ENCODE measurements at regions not wholly inside any gene's neighbourhood (a gene's known extent, or its start where the extent isn't known, plus 50 kb on each side); places are given as distances from the start of the nearest gene placed in this dataset.

DNA sequence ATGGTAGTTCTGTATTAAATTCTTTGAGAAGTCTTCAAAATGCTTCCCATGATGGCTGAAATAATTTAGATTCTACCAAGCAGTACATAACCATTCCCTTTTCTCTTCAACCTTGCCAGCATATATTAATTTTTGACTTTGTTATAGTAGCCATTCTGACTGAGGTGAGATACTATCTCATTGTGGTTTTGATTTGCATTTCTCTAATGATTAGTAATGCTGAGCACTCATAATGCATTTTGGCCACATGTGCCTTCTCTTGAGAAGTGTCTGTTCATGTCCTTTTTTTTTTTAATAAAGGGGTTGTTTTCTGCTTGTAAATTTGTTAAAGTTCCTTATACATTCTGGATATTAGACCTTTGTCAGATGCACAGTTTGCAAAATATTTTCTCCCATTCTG is 173.9 kb downstream of the CALCRL start:
- no peak for TF ChIP-seq Cebpa-rat (IDR thresholded peaks at IDR 0.05)
- Histone ChIP-seq H3K36me3 (no peaks in the 10 kb centered on the region), H3K4me2 (no peak overlapping the region), H3K27me3 (no peaks in the 10 kb centered on the region), H3K27ac (no peak overlapping the region), H3K9me3 (no peaks in the 10 kb centered on the region), H3K4me3 (no peak overlapping the region), H4K20me1 (no peaks in the 10 kb centered on the region), H3K4me1 (no peaks in the 10 kb centered on the region), H3K9ac (no peak overlapping the region)

DNA sequence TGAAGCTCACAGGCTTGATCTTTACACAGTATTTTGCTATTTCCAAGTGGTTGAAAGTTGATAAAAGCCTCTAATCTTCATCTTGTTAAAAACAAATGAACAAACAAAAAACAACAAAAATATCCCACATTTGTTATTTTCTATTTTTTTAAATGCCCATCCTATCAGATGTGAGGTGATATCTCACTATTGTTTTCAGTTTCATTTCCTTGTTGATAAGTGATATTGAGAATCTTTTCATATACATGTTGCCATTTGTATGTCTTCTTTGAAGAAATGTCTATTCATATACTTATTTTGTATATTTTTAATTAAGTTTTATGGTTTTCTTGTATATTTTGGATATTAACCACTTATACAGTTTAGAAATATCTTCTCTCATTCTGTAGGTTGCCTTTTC is 175.8 kb downstream of the CALCRL start:
- no peak overlapping the region for H3K9ac ChIP-seq
- no peaks in the 10 kb centered on the region for H3K9me3 ChIP-seq
- no peaks in the 10 kb centered on the region for H3K27me3 ChIP-seq
- H3K4me2 ChIP-seq, result no peak overlapping the region
- no peak overlapping the region for H3K4me3 ChIP-seq
- no peaks in the 10 kb centered on the region for H3K36me3 ChIP-seq
- H3K4me1 ChIP-seq, result no peaks in the 10 kb centered on the region
- no peak for TF ChIP-seq Cebpa-rat (IDR thresholded peaks at IDR 0.05)
- H4K20me1 ChIP-seq, result no peaks in the 10 kb centered on the region
- no peak overlapping the region for H3K27ac ChIP-seq

DNA sequence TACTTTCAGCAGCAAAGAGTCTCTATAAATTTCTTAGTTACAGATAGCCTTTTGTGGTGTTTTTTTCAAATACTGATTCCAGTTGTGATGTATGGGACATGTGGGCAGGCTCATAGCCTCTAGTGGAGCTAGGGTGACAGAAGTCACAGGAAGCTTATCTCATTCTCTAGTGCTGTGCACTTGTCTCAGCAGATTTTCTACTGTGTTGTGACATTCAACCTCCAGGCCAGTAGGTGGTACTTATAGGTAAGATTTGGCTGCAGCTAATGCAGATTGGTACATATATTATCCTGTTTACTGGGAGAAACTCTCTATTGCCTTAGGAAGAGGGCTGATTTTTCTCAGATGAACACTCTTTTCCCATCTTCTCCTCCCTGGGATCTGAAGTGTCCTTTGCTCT is 176.2 kb downstream of the CALCRL start:
- Histone ChIP-seq H3K9me3 (no peaks in the 10 kb centered on the region), H3K4me3 (no peak overlapping the region), H3K4me1 (no peaks in the 10 kb centered on the region), H3K4me2 (no peak overlapping the region), H3K27ac (no peak overlapping the region), H3K9ac (no peak overlapping the region), H3K36me3 (no peaks in the 10 kb centered on the region), H4K20me1 (no peaks in the 10 kb centered on the region), H3K27me3 (no peaks in the 10 kb centered on the region)
- TF ChIP-seq Cebpa-rat (IDR thresholded peaks at IDR 0.05), result no peak

GRCh38 chr2:187266645-187267044 is 181.4 kb downstream of the CALCRL start:
- Histone ChIP-seq H3K4me2 (no peak overlapping the region), H3K27me3 (no peaks in the 10 kb centered on the region), H3K9ac (no peak overlapping the region), H4K20me1 (no peaks in the 10 kb centered on the region), H3K9me3 (no peaks in the 10 kb centered on the region), H3K4me1 (no peaks in the 10 kb centered on the region), H3K4me3 (no peak overlapping the region), H3K27ac (no peak overlapping the region), H3K36me3 (no peaks in the 10 kb centered on the region)
- no peak for TF ChIP-seq Cebpa-rat (IDR thresholded peaks at IDR 0.05)

DNA sequence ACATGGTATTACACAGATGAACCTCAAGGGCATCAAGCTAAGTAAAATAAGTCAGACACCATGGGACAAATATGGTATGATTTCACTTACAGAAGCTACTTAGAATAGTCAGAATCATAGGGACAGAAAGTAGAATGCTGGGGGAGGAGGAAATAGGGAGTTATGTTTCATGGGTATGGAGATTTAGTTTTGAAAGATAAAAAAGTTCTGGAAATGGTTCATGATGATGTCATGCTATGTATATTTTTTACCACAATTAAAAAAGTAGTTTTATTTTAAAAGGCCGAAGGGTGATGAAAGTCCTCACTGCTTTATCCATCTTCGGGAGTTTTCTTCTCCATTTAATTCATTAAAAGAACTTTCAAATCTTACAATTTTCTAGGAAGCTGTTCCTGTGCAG is 181.9 kb downstream of the CALCRL start:
- Histone ChIP-seq H3K9ac (no peak overlapping the region), H4K20me1 (no peaks in the 10 kb centered on the region), H3K4me2 (no peak overlapping the region), H3K9me3 (no peaks in the 10 kb centered on the region), H3K4me3 (no peak overlapping the region), H3K4me1 (no peaks in the 10 kb centered on the region), H3K36me3 (no peaks in the 10 kb centered on the region), H3K27me3 (no peaks in the 10 kb centered on the region), H3K27ac (no peak overlapping the region)
- no peak for TF ChIP-seq Cebpa-rat (IDR thresholded peaks at IDR 0.05)

DNA sequence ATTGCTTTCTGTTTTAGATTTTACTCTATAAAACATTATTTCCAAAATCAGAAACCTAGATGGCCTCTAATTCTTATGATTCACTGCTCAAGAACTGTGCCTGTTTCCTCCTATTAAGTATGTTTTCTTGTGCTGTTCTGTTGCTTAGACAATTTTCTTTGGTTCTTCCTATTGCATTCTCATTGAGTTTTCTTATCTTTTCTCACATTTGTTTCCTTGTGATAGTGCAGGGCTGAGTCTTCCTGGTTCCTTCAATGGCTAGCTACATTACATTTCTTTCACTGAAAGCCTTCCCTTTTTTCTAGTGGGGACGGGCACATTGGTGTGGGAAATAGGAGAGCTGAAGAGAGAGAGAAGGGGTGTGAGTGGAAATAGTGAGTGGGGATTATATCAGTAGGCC is 183.4 kb downstream of the CALCRL start:
- Histone ChIP-seq H3K27ac (no peak overlapping the region), H3K27me3 (no peaks in the 10 kb centered on the region), H3K9me3 (no peaks in the 10 kb centered on the region), H3K4me2 (no peak overlapping the region), H4K20me1 (no peaks in the 10 kb centered on the region), H3K4me3 (no peak overlapping the region), H3K9ac (no peak overlapping the region), H3K4me1 (no peaks in the 10 kb centered on the region), H3K36me3 (no peaks in the 10 kb centered on the region)
- TF ChIP-seq Cebpa-rat (IDR thresholded peaks at IDR 0.05), result no peak

DNA sequence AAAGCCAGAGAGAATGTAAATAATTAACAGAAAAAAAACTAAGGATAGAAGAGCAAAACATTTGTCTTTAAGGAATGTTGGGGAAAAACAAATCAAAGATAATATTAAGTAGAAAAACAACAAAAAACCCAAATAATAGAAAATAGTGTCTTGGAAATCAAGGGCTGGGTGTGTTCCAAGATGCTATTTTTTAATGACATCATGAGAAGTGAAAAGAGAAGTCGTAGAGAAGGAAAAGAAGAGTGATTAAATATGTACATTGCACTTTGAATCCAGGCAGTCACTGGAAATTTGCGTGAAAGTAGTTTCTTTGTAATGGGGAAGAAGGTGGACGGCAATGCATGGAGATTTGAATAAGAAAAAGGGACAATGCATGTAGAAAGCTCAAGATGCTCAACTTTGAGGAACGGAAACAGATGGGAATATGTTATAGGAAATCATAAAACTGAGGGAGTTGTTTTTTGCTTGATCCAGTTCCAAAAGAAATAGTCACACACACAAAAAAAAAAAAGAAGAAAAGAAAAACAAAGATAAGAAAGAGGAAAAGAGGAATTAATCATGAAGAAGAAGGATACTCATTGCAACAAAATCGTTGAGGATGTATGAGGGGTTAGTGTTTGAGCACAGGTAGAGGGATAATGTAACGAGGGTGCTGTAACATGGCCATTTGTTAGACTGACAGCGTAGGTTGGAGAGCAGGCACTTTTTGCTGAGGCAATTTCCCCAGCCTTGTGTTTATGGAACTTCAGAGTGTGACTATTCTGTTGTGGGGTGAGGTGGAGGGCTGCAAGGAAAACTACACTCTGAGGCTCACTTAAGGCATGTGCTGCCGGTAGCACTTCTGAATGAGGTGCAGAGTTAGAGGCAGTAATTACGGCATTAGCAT is 184.1 kb downstream of the CALCRL start:
- TF ChIP-seq Cebpa-rat (IDR thresholded peaks at IDR 0.05), result no peak
- Histone ChIP-seq H3K9ac (no peak overlapping the region), H3K9me3 (no peaks in the 10 kb centered on the region), H3K27ac (no peak overlapping the region), H3K36me3 (no peaks in the 10 kb centered on the region), H3K4me1 (no peaks in the 10 kb centered on the region), H3K4me2 (no peak overlapping the region), H3K27me3 (no peaks in the 10 kb centered on the region), H3K4me3 (no peak overlapping the region), H4K20me1 (no peaks in the 10 kb centered on the region)

GRCh38 chr2:187261705-187262104 is 186.3 kb downstream of the CALCRL start:
- Histone ChIP-seq H3K36me3 (no peaks in the 10 kb centered on the region), H3K27ac (no peak overlapping the region), H3K27me3 (no peaks in the 10 kb centered on the region), H3K4me3 (no peak overlapping the region), H4K20me1 (no peaks in the 10 kb centered on the region), H3K9ac (no peak overlapping the region), H3K4me2 (no peak overlapping the region), H3K4me1 (no peaks in the 10 kb centered on the region), H3K9me3 (no peaks in the 10 kb centered on the region)
- TF ChIP-seq Cebpa-rat (IDR thresholded peaks at IDR 0.05), result no peak

- Histone ChIP-seq H3K36me3 (no peaks in the 10 kb centered on the region), H3K4me3 (no peak overlapping the region), H3K27me3 (no peaks in the 10 kb centered on the region), H3K4me2 (no peak overlapping the region), H3K4me1 (no peaks in the 10 kb centered on the region), H3K9me3 (no peaks in the 10 kb centered on the region), H4K20me1 (no peaks in the 10 kb centered on the region), H3K9ac (no peak overlapping the region), H3K27ac (no peak overlapping the region)
- no peak for TF ChIP-seq Cebpa-rat (IDR thresholded peaks at IDR 0.05)
Observed at GRCh38 chr2:187252063-187252462, 196.0 kb downstream of the CALCRL start.

GRCh38 chr2:187250137-187250536 is 197.9 kb downstream of the CALCRL start:
- Histone ChIP-seq H4K20me1 (no peaks in the 10 kb centered on the region), H3K4me2 (no peak overlapping the region), H3K4me1 (no peaks in the 10 kb centered on the region), H3K9ac (no peak overlapping the region), H3K27ac (no peak overlapping the region), H3K4me3 (no peak overlapping the region), H3K36me3 (no peaks in the 10 kb centered on the region), H3K9me3 (no peaks in the 10 kb centered on the region), H3K27me3 (no peaks in the 10 kb centered on the region)
- no peak for TF ChIP-seq Cebpa-rat (IDR thresholded peaks at IDR 0.05)

- H3K4me1 ChIP-seq, result no peaks in the 10 kb centered on the region
- no peaks in the 10 kb centered on the region for H3K36me3 ChIP-seq
- no peak overlapping the region for H3K4me2 ChIP-seq
- no peaks in the 10 kb centered on the region for H4K20me1 ChIP-seq
- no peak overlapping the region for H3K4me3 ChIP-seq
- no peak overlapping the region for H3K9ac ChIP-seq
- no peak for TF ChIP-seq Cebpa-rat (IDR thresholded peaks at IDR 0.05)
- H3K27ac ChIP-seq, result no peak overlapping the region
- no peaks in the 10 kb centered on the region for H3K27me3 ChIP-seq
- no peaks in the 10 kb centered on the region for H3K9me3 ChIP-seq
Observed at GRCh38 chr2:187233811-187234210, 214.2 kb downstream of the CALCRL start.
